H1 (cell line): ENCODE measurements at regions not wholly inside any gene's neighbourhood (a gene's known extent, or its start where the extent isn't known, plus 50 kb on each side); places are given as distances from the start of the nearest gene placed in this dataset.

Source experiments
- CTCF ChIA-PET: fragments of 300-600 bp; sonication (Branson Sonifier 250); formaldehyde crosslinking; loops from one replicate; lab custom pipeline; 2021; ENCODE audit not compliant: partially characterized antibody; lab: Charles Lee
- POLR2A ChIA-PET: fragments of 300-600 bp; sonication (Branson Sonifier 250); formaldehyde crosslinking; loops from one replicate; lab custom pipeline; 2021; ENCODE audit warnings: inconsistent platforms; ENCODE audit not compliant: partially characterized antibody; lab: Charles Lee
- DNase-seq, 2 experiments: peaks; one replicate each; pipeline versions ENCODE4 v3.0.0 to v3.0.0-alpha.2; 2010 to 2022; ENCODE audit warnings: low spot score in 2 of 2, low read depth in 1 of 2, mixed read lengths in 1 of 2
- FAIRE-seq: peaks from 2 replicates; lab custom pipeline; 2011; peaks lifted over from hg19 to GRCh38; lab: Jason Lieb, UNC
- H2AFZ ChIP-seq: 2 replicates; pipeline ENCODE4 v1.8.1; 2012; ENCODE audit warnings: low read length, inconsistent platforms
- H2AK5ac ChIP-seq: 2 replicates; pipeline ENCODE4 v1.6.1; 2013; ENCODE audit warnings: low read depth, low read length
- H2BK120ac ChIP-seq: replicated peaks from 2 replicates; pipeline ENCODE3; 2013; ENCODE audit warnings: low read depth, low read length, inconsistent platforms
- H2BK12ac ChIP-seq: 2 replicates; pipeline ENCODE4 v1.6.1; 2013; ENCODE audit warnings: low read depth, low read length
- H2BK15ac ChIP-seq: 2 replicates; pipeline ENCODE4 v1.6.1; 2013; ENCODE audit warnings: low read length
- H2BK20ac ChIP-seq: 2 replicates; pipeline ENCODE4 v1.6.1; 2013; ENCODE audit warnings: low read length
- H2BK5ac ChIP-seq: 2 replicates; pipeline ENCODE4 v1.6.1; 2013; ENCODE audit warnings: low read depth, low read length
- H3K14ac ChIP-seq: 2 replicates; pipeline ENCODE4 v1.6.1; 2013; ENCODE audit warnings: inconsistent platforms; ENCODE audit not compliant: insufficient read length
- H3K18ac ChIP-seq: 2 replicates; pipeline ENCODE4 v1.6.1; 2013; ENCODE audit warnings: low read length; ENCODE audit errors: extremely low read depth
- H3K23ac ChIP-seq: 2 replicates; pipeline ENCODE4 v1.6.1; 2013; ENCODE audit warnings: inconsistent platforms; ENCODE audit not compliant: insufficient read length
- H3K23me2 ChIP-seq: 2 replicates; pipeline ENCODE4 v1.6.1; 2013; ENCODE audit warnings: low read depth, low read length
- H3K27ac ChIP-seq: 2 replicates; pipeline ENCODE4 v1.6.1; 2011; ENCODE audit warnings: low read depth, low read length, inconsistent platforms
- H3K27me3 ChIP-seq, 4 experiments: replicated peaks in 1 of 4; 1 replicate in 1 of 4; 2 replicates in 3 of 4; pipeline versions ENCODE4 v1.6.1 to v1.8.1; 2011 to 2013; ENCODE audit warnings: low read length in 3 of 4, mild to moderate bottlenecking in 3 of 4, inconsistent platforms in 2 of 4, mixed read lengths in 2 of 4, moderate library complexity in 1 of 4; ENCODE audit not compliant: control insufficient read depth in 3 of 4, insufficient read depth in 3 of 4; ENCODE audit errors: extremely low read depth in 1 of 4
- H3K36me3 ChIP-seq, 4 experiments: 2 replicates each; pipeline versions ENCODE4 v1.6.1 to v1.8.1; 2011 to 2013; ENCODE audit warnings: mild to moderate bottlenecking in 4 of 4, low read length in 3 of 4, moderate library complexity in 2 of 4, control low read depth in 1 of 4, inconsistent platforms in 1 of 4; ENCODE audit not compliant: insufficient read depth in 4 of 4, control insufficient read depth in 2 of 4
- H3K4ac ChIP-seq: replicated peaks from 2 replicates; pipeline ENCODE3; 2013; ENCODE audit warnings: low read length, low read depth, mixed read lengths, inconsistent platforms; ENCODE audit not compliant: insufficient read length
- H3K4me1 ChIP-seq, 4 experiments: replicated peaks in 1 of 4; 1 replicate in 1 of 4; 2 replicates in 3 of 4; pipeline versions ENCODE4 v1.6.1 to v1.8.1; 2011 to 2013; ENCODE audit warnings: low read length in 3 of 4, inconsistent platforms in 2 of 4, mixed read lengths in 1 of 4; ENCODE audit not compliant: insufficient read depth in 4 of 4, control insufficient read depth in 3 of 4
- H3K4me2 ChIP-seq, 2 experiments: 2 replicates each; pipeline versions ENCODE4 v1.6.1 to v1.8.1; 2011 to 2013; ENCODE audit warnings: low read depth in 2 of 2, low read length in 2 of 2, control low read depth in 1 of 2, inconsistent platforms in 1 of 2, mild to moderate bottlenecking in 1 of 2; ENCODE audit not compliant: insufficient read depth in 1 of 2
- H3K4me3 ChIP-seq, 4 experiments: fragments of 200-600, 300-600 bp in 1 of 4; sonication (generic), shearing (Covaris generic), sonication (Bioruptor Twin) in 1 of 4; 2 replicates each; pipeline versions ENCODE4 v1.5.1 to v1.8.1; 2011 to 2016; ENCODE audit warnings: low read length in 4 of 4, low read depth in 3 of 4, control low read depth in 2 of 4, inconsistent platforms in 2 of 4, mild to moderate bottlenecking in 2 of 4, mixed read lengths in 1 of 4, moderate library complexity in 1 of 4; ENCODE audit not compliant: insufficient read depth in 2 of 4; ENCODE audit errors: extremely low read depth in 1 of 4
- H3K56ac ChIP-seq: replicated peaks from 2 replicates; pipeline ENCODE3; 2013; ENCODE audit warnings: low read depth, mild to moderate bottlenecking, mixed read lengths, low read length, inconsistent platforms; ENCODE audit not compliant: insufficient read length
- H3K79me1 ChIP-seq: 2 replicates; pipeline ENCODE4 v1.6.1; 2013; ENCODE audit warnings: low read depth, low read length, control low read depth
- H3K79me2 ChIP-seq, 2 experiments: 2 replicates each; pipeline versions ENCODE4 v1.6.1 to v1.8.1; 2012 to 2013; ENCODE audit warnings: low read length in 2 of 2, mild to moderate bottlenecking in 2 of 2, inconsistent platforms in 1 of 2; ENCODE audit not compliant: insufficient read depth in 2 of 2, control insufficient read depth in 1 of 2
- H3K9ac ChIP-seq, 4 experiments: replicated peaks in 1 of 4; 1 replicate in 1 of 4; 2 replicates in 3 of 4; pipeline versions ENCODE4 v1.6.1 to v1.8.1; 2011 to 2013; ENCODE audit warnings: low read depth in 3 of 4, low read length in 3 of 4, control low read depth in 2 of 4, mild to moderate bottlenecking in 2 of 4, moderate library complexity in 2 of 4, inconsistent platforms in 1 of 4; ENCODE audit errors: extremely low read depth in 1 of 4
- H3K9me3 ChIP-seq, 2 experiments: 2 replicates each; pipeline versions ENCODE4 v1.6.1 to v1.8.1; 2012 to 2013; ENCODE audit warnings: mild to moderate bottlenecking in 2 of 2, moderate library complexity in 2 of 2, control low read depth in 1 of 2, inconsistent platforms in 1 of 2, low read depth in 1 of 2, low read length in 1 of 2, mixed read lengths in 1 of 2; ENCODE audit not compliant: insufficient read depth in 2 of 2
- H4K20me1 ChIP-seq, 2 experiments: replicated peaks in 1 of 2; 2 replicates each; pipeline versions ENCODE3 to v1.8.1; 2011 to 2013; ENCODE audit warnings: inconsistent platforms in 2 of 2, low read length in 2 of 2, mild to moderate bottlenecking in 1 of 2; ENCODE audit not compliant: insufficient read depth in 2 of 2, control insufficient read depth in 1 of 2
- H4K5ac ChIP-seq: 2 replicates; pipeline ENCODE4 v1.6.1; 2013; ENCODE audit warnings: low read length, low read depth, mixed read lengths, inconsistent platforms; ENCODE audit not compliant: insufficient read length
- H4K8ac ChIP-seq: 2 replicates; pipeline ENCODE4 v1.8.0; 2013; ENCODE audit warnings: mild to moderate bottlenecking, moderate library complexity, low read length, inconsistent platforms; ENCODE audit not compliant: insufficient read depth; ENCODE audit errors: extremely low read depth
- H4K91ac ChIP-seq: replicated peaks from 2 replicates; pipeline ENCODE3; 2013; ENCODE audit warnings: low read length, mixed read lengths, inconsistent platforms; ENCODE audit not compliant: insufficient read length
- CEBPB ChIP-seq: IDR thresholded peaks from 2 replicates; pipeline ENCODE4 v1.6.1; 2012; ENCODE audit warnings: low read depth, low read length
- CTCF ChIP-seq, 3 experiments: IDR thresholded peaks; 1 replicate in 2 of 3; 2 replicates in 1 of 3; pipeline versions ENCODE4 v1.5.1 to v1.6.1; 2011; ENCODE audit warnings: low read length in 3 of 3, mild to moderate bottlenecking in 3 of 3, inconsistent platforms in 2 of 3, low read depth in 1 of 3, moderate library complexity in 1 of 3; ENCODE audit not compliant: insufficient read depth in 1 of 3; ENCODE audit errors: control extremely low read depth in 1 of 3
- EP300 ChIP-seq, 2 experiments: IDR thresholded peaks; 1 replicate in 1 of 2; 2 replicates in 1 of 2; pipeline ENCODE4 v1.6.1; 2011 to 2012; ENCODE audit warnings: low read depth in 2 of 2, low read length in 2 of 2, mild to moderate bottlenecking in 2 of 2, borderline replicate concordance in 1 of 2, inconsistent platforms in 1 of 2, moderate library complexity in 1 of 2
- GABPA ChIP-seq: IDR thresholded peaks from 2 replicates; pipeline ENCODE4 v1.6.1; 2011; ENCODE audit warnings: mild to moderate bottlenecking, low read length, moderate library complexity, borderline replicate concordance; ENCODE audit not compliant: insufficient read depth
- GTF2F1 ChIP-seq: IDR thresholded peaks from 2 replicates; pipeline ENCODE4 v1.6.1; 2012; ENCODE audit warnings: low read depth, low read length, improper control_type of control experiment, borderline replicate concordance
- HDAC2 ChIP-seq, 2 experiments: fragments of 300-600 bp in 1 of 2; sonication (generic) in 1 of 2; IDR thresholded peaks; 2 replicates each; pipeline ENCODE4 v1.6.1; 2011 to 2012; ENCODE audit warnings: low read depth in 2 of 2, low read length in 2 of 2, mild to moderate bottlenecking in 2 of 2, moderate library complexity in 2 of 2, borderline replicate concordance in 1 of 2, inconsistent platforms in 1 of 2
- KDM1A ChIP-seq: fragments of 200-600, 300-600 bp; sonication (generic); IDR thresholded peaks from 2 replicates; pipeline ENCODE4 v1.7.1; 2016; ENCODE audit warnings: mild to moderate bottlenecking, low read length, borderline replicate concordance
- NANOG ChIP-seq: IDR thresholded peaks from 2 replicates; pipeline ENCODE4 v1.6.1; 2011; ENCODE audit warnings: low read length, low read depth, mild to moderate bottlenecking, inconsistent platforms; ENCODE audit not compliant: insufficient read depth, poor library complexity, severe bottlenecking
- RBBP5 ChIP-seq: IDR thresholded peaks from 2 replicates; pipeline ENCODE4 v1.7.1; 2012; ENCODE audit warnings: low read depth, mild to moderate bottlenecking, inconsistent platforms, low read length, moderate library complexity, borderline replicate concordance
- TAF7 ChIP-seq: optimal IDR thresholded peaks from 2 replicates; pipeline ENCODE3; 2011; ENCODE audit warnings: low read depth, mild to moderate bottlenecking, inconsistent platforms, low read length, moderate library complexity, borderline replicate concordance
- WGBS, 2 experiments: shearing (Covaris generic) in 1 of 2; methylation state at CpG; one replicate each; pipeline versions ENCODE4 v1.1.6 to v1.1.7; 2013 to 2015; ENCODE audit warnings: low lambda C conversion rate in 2 of 2, mixed read lengths in 2 of 2, inconsistent platforms in 1 of 2, low coverage in 1 of 2, missing lambda C conversion rate in 1 of 2; ENCODE audit not compliant: insufficient replicate concordance in 2 of 2, insufficient coverage in 1 of 2, insufficient read length in 1 of 2; ENCODE audit errors: extremely low coverage in 1 of 2, missing lambda C conversion rate in 1 of 2; 5-methylcytosine and 5-hydroxymethylcytosine counted together

GRCh38 chr1:94322696-94323095 is 85.3 kb upstream of the ARHGAP29 start:
- Histone ChIP-seq H3K56ac (no peak overlapping the region), H2AFZ (0 out of 2 replicates have a peak overlapping the region, but pooled peaks have one; percentile 60), H3K4me3 (no peak overlapping the region), H3K27ac (no peak overlapping the region), H3K4me1 (peaks cover 6 to 11% (median 9%) of the 10 kb centered on the region in 4 experiments), H4K5ac (no peak overlapping the region), H3K23ac (no peak overlapping the region), H3K36me3 (no peaks in the 10 kb centered on the region), H2BK15ac (no peak overlapping the region), H2BK20ac (no peak overlapping the region), H3K9me3 (no peaks in the 10 kb centered on the region), H3K79me1 (no peaks in the 10 kb centered on the region), H3K4me2 (no peak overlapping the region), H4K20me1 (no peaks in the 10 kb centered on the region), H3K27me3 (no peaks in the 10 kb centered on the region; a peak in 1 of 7 replicates), H3K79me2 (no peaks in the 10 kb centered on the region), H3K14ac (no peak overlapping the region), H4K8ac (no peak overlapping the region), H3K23me2 (no peaks in the 10 kb centered on the region), H4K91ac (no peak overlapping the region), H3K9ac (no peak overlapping the region), H3K4ac (no peak overlapping the region), H2BK12ac (no peak overlapping the region), H2BK120ac (no peak overlapping the region), H2BK5ac (no peak overlapping the region), H3K18ac (no peak overlapping the region), H2AK5ac (no peak overlapping the region)
- DNase-seq: no peak
- 73% methylated on average over 5 of the region's 5 CpGs; no CpG with 5 or more reads in 1 of the 2 experiments for WGBS, 2 experiments
- FAIRE-seq: no peak
- ChIA-PET CTCF (interaction anchor here (1.2 to 4.3 kb wide), 2 partner anchors 13 to 261 kb away, joined by 3 to 26 read pairs; no protein-coding TSS in a partner anchor), POLR2A (no interaction called here)
- TF ChIP-seq GTF2F1: no peak
- no peak for TF ChIP-seq HDAC2 (IDR thresholded peaks at IDR 0.05; ENCODE audit: borderline replicate concordance in 1 of 2, low read depth in 2 of 2, low read length in 2 of 2)
- TF ChIP-seq NANOG: no peak
- TF ChIP-seq RBBP5: no peak
- TF ChIP-seq CTCF (IDR thresholded peaks at IDR 0.05; ENCODE audit: control extremely low read depth in 1 of 3, insufficient read depth in 1 of 3, low read depth in 1 of 3, low read length in 3 of 3): no peak
- no peak for TF ChIP-seq KDM1A
- no peak for TF ChIP-seq TAF7
- TF ChIP-seq EP300 (IDR thresholded peaks at IDR 0.05; ENCODE audit: borderline replicate concordance in 1 of 2, low read depth in 2 of 2, low read length in 2 of 2): no peak
- TF ChIP-seq CEBPB: no peak
- TF ChIP-seq GABPA: no peak
